ENCODE measurements at regions not wholly inside any gene's neighbourhood (a gene's known extent, or its start where the extent isn't known, plus 50 kb on each side); places are given as distances from the start of the nearest gene placed in this dataset.

- no peak for TF ChIP-seq SP5 (CRISPR knock-in tag; IDR thresholded peaks at IDR 0.05; ENCODE audit: borderline replicate concordance, low read depth)
- no peak for TF ChIP-seq ZNF512 (CRISPR knock-in tag; IDR thresholded peaks at IDR 0.05)
- no peak for TF ChIP-seq TAF1 (CRISPR knock-in tag; IDR thresholded peaks at IDR 0.05)
- TF ChIP-seq ZNF207 (IDR thresholded peaks at IDR 0.05; ENCODE audit: borderline replicate concordance): no peak
- no peak for TF ChIP-seq BRCA1 (CRISPR knock-in tag; IDR thresholded peaks at IDR 0.05)
- no peak for TF ChIP-seq RERE (CRISPR knock-in tag; IDR thresholded peaks at IDR 0.05; ENCODE audit: low read depth)
- no peak for TF ChIP-seq ZNF17 (CRISPR knock-in tag; IDR thresholded peaks at IDR 0.05)
- no peak for TF ChIP-seq CTCF (CRISPR knock-in tag; IDR thresholded peaks at IDR 0.05)
- TF ChIP-seq ZNF274 (CRISPR knock-in tag; IDR thresholded peaks at IDR 0.05): no peak
- TF ChIP-seq ZMAT5 (CRISPR knock-in tag; IDR thresholded peaks at IDR 0.05; ENCODE audit: borderline replicate concordance, low read depth): no peak
Measured at GRCh38 chr4:116023049-116023448, 909.6 kb upstream of the NDST4 start.

Measured in HepG2 (cell line).